Epithelial cell of proximal tubule (primary cell): ENCODE measurements at regions not wholly inside any gene's neighbourhood (a gene's known extent, or its start where the extent isn't known, plus 50 kb on each side); places are given as distances from the start of the nearest gene placed in this dataset.

ENCODE experiments used
- DNase-seq: peaks from one replicate; pipeline ENCODE4 v3.0.0-alpha.2; 2011; ENCODE audit warnings: low read depth
- H3K4me3 ChIP-seq: 2 replicates; pipeline ENCODE4 v1.5.1; 2011; ENCODE audit warnings: low read depth, mild to moderate bottlenecking, low read length
- TF ChIP-seq, protein P1 (sequence below): conservative IDR thresholded peaks from 2 replicates; pipeline ENCODE4 v1.5.1; 2012; ENCODE audit warnings: low read depth, mild to moderate bottlenecking, low read length

GRCh38 chr12:92197815-92198214 lies 52.2 kb upstream of the BTG1 start:
- no peak for DNase-seq
- H3K4me3 ChIP-seq, result no peak overlapping the region
- TF ChIP-seq, protein P1, sequence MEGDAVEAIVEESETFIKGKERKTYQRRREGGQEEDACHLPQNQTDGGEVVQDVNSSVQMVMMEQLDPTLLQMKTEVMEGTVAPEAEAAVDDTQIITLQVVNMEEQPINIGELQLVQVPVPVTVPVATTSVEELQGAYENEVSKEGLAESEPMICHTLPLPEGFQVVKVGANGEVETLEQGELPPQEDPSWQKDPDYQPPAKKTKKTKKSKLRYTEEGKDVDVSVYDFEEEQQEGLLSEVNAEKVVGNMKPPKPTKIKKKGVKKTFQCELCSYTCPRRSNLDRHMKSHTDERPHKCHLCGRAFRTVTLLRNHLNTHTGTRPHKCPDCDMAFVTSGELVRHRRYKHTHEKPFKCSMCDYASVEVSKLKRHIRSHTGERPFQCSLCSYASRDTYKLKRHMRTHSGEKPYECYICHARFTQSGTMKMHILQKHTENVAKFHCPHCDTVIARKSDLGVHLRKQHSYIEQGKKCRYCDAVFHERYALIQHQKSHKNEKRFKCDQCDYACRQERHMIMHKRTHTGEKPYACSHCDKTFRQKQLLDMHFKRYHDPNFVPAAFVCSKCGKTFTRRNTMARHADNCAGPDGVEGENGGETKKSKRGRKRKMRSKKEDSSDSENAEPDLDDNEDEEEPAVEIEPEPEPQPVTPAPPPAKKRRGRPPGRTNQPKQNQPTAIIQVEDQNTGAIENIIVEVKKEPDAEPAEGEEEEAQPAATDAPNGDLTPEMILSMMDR, result no peak

DNA sequence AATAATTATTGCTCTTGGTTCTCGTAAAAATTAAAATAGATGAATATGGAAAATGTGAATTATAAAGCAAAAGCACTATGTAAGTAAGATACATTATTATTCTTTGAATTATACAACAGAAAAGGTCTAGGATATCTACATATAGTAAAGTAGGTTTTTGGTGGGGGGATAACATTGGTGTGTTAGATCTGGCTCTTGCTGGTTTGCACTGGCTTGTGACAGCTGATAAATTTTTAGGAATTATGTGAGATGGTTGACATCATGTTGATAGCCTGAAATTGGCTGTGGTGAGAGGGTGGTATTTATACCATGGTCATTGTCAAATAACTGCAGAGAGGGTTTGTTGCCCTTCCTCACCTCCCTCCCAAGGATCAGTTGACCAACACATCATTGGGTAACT lies 50.7 kb upstream of the BTG1 start:
- no peak for DNase-seq
- TF ChIP-seq, protein P1, result no peak
- H3K4me3 ChIP-seq, result no peak overlapping the region
